Thymus (tissue), 11 donors: ENCODE measurements at regions not wholly inside any gene's neighbourhood (a gene's known extent, or its start where the extent isn't known, plus 50 kb on each side); places are given as distances from the start of the nearest gene placed in this dataset.

Source experiments
- DNase-seq, 9 donors: peaks; one replicate each; pipeline ENCODE4 v3.0.0-alpha.2; 2013; ENCODE audit warnings: low spot score in 9 of 9, low read depth in 6 of 9, missing footprints in 1 of 9
- H3K27ac ChIP-seq, 2 donors: one replicate each; pipeline ENCODE4 v1.5.1; 2013; ENCODE audit warnings: control low read depth in 1 of 2, low read depth in 1 of 2, low read length in 1 of 2, mild to moderate bottlenecking in 1 of 2, moderate library complexity in 1 of 2
- H3K27me3 ChIP-seq, 2 donors: one replicate each; pipeline ENCODE4 v1.5.1; 2013; ENCODE audit warnings: low read length in 1 of 2; ENCODE audit not compliant: control insufficient read depth in 2 of 2, insufficient read depth in 1 of 2
- H3K36me3 ChIP-seq, 2 donors: one replicate each; pipeline ENCODE4 v1.5.1; 2013; ENCODE audit warnings: low read length in 1 of 2, mild to moderate bottlenecking in 1 of 2, moderate library complexity in 1 of 2; ENCODE audit not compliant: control insufficient read depth in 2 of 2, insufficient read depth in 2 of 2
- H3K4me1 ChIP-seq, 2 donors: one replicate each; pipeline ENCODE4 v1.5.1; 2013; ENCODE audit warnings: low read length in 2 of 2; ENCODE audit not compliant: control insufficient read depth in 2 of 2, insufficient read depth in 2 of 2
- H3K4me3 ChIP-seq, 2 donors: one replicate each; pipeline ENCODE4 v1.5.1; 2013; ENCODE audit warnings: low read length in 2 of 2, control low read depth in 1 of 2, mild to moderate bottlenecking in 1 of 2
- H3K9me3 ChIP-seq, 2 donors: one replicate each; pipeline ENCODE4 v1.5.1; 2013; ENCODE audit warnings: low read length in 1 of 2, mild to moderate bottlenecking in 1 of 2; ENCODE audit not compliant: control insufficient read depth in 2 of 2, insufficient read depth in 1 of 2
- WGBS: extraction: QIAGEN DNeasy Blood & Tissue Kit; methylation state at CpG from one replicate; pipeline ENCODE4 v1.1.7; 2013; 5-methylcytosine and 5-hydroxymethylcytosine counted together
- donor health status: healthy.

- H3K4me1 ChIP-seq, result peaks cover 8 to 40% of the 10 kb centered on the region in 2 donors
- DNase-seq, result peak in 1 of 9 donors; percentile 45
- peak overlapping the region in 1 of 2 donors; percentile 69 for H3K27ac ChIP-seq
- no peak overlapping the region for H3K4me3 ChIP-seq
- no peaks in the 10 kb centered on the region for H3K27me3 ChIP-seq
- WGBS, result 32% methylated on average over 2 of the region's 2 CpGs
- H3K9me3 ChIP-seq, result peaks cover 0 to 5% of the 10 kb centered on the region in 2 donors
- no peaks in the 10 kb centered on the region for H3K36me3 ChIP-seq
These were observed 116.3 kb upstream of the C1GALT1C1 start for GRCh38 chrX:120746153-120746552.

- no peaks in the 10 kb centered on the region for H3K27me3 ChIP-seq
- H3K27ac ChIP-seq, result no peak overlapping the region
- H3K4me3 ChIP-seq, result no peak overlapping the region
- no peak for DNase-seq
- no peaks in the 10 kb centered on the region for H3K36me3 ChIP-seq
- H3K4me1 ChIP-seq, result peaks cover 5 to 22% of the 10 kb centered on the region in 2 donors
- 98% methylated on average over 5 of the region's 5 CpGs for WGBS
- peaks cover 0 to 5% of the 10 kb centered on the region in 2 donors for H3K9me3 ChIP-seq
These were observed 113.3 kb upstream of the C1GALT1C1 start for GRCh38 chrX:120742946-120743665.

GRCh38 chrX:120741452-120741851 lies 111.6 kb upstream of the C1GALT1C1 start:
- Histone ChIP-seq H3K9me3 (peaks cover 0 to 5% of the 10 kb centered on the region in 2 donors), H3K27ac (no peak overlapping the region), H3K4me3 (no peak overlapping the region), H3K4me1 (peaks cover 5 to 16% of the 10 kb centered on the region in 2 donors), H3K36me3 (no peaks in the 10 kb centered on the region), H3K27me3 (no peaks in the 10 kb centered on the region)
- 98% methylated on average over 3 of the region's 3 CpGs for WGBS
- no peak for DNase-seq

- Histone ChIP-seq H3K4me3 (no peak overlapping the region), H3K4me1 (peaks cover 5 to 11% of the 10 kb centered on the region in 2 donors), H3K27me3 (no peaks in the 10 kb centered on the region), H3K27ac (no peak overlapping the region), H3K36me3 (no peaks in the 10 kb centered on the region), H3K9me3 (peaks cover 0 to 3% of the 10 kb centered on the region in 2 donors)
- 98% methylated on average over 2 of the region's 2 CpGs for WGBS
- DNase-seq, result no peak
These were observed 110.2 kb upstream of the C1GALT1C1 start for GRCh38 chrX:120740072-120740471.

- H3K4me1 ChIP-seq, result peaks cover 5 to 14% of the 10 kb centered on the region in 2 donors
- H3K27me3 ChIP-seq, result no peaks in the 10 kb centered on the region
- H3K27ac ChIP-seq, result no peak overlapping the region
- no peaks in the 10 kb centered on the region for H3K9me3 ChIP-seq
- DNase-seq, result no peak
- H3K4me3 ChIP-seq, result no peak overlapping the region
- H3K36me3 ChIP-seq, result no peaks in the 10 kb centered on the region
These were observed 109.4 kb upstream of the C1GALT1C1 start for GRCh38 chrX:120739300-120739699.

GRCh38 chrX:120736989-120737388 lies 107.1 kb upstream of the C1GALT1C1 start:
- Histone ChIP-seq H3K4me3 (no peak overlapping the region), H3K27me3 (no peaks in the 10 kb centered on the region), H3K36me3 (no peaks in the 10 kb centered on the region), H3K9me3 (no peaks in the 10 kb centered on the region), H3K4me1 (peaks cover 5 to 11% of the 10 kb centered on the region in 2 donors), H3K27ac (no peak overlapping the region)
- DNase-seq, result no peak
- WGBS, result 100% methylated on average over 1 of the region's 1 CpG

GRCh38 chrX:120735966-120736365 lies 106.1 kb upstream of the C1GALT1C1 start:
- 99% methylated on average over 2 of the region's 2 CpGs for WGBS
- Histone ChIP-seq H3K27ac (no peak overlapping the region), H3K36me3 (no peaks in the 10 kb centered on the region), H3K4me1 (peaks cover 5 to 11% of the 10 kb centered on the region in 2 donors), H3K4me3 (no peak overlapping the region), H3K27me3 (no peaks in the 10 kb centered on the region), H3K9me3 (no peaks in the 10 kb centered on the region)
- DNase-seq, result no peak

- 98% methylated on average over 33 of the region's 33 CpGs for WGBS
- peaks cover 0 to 6% of the 10 kb centered on the region in 2 donors for H3K4me1 ChIP-seq
- H3K4me3 ChIP-seq, result no peak overlapping the region
- no peaks in the 10 kb centered on the region for H3K27me3 ChIP-seq
- no peak overlapping the region for H3K27ac ChIP-seq
- no peaks in the 10 kb centered on the region for H3K9me3 ChIP-seq
- no peak for DNase-seq
- no peaks in the 10 kb centered on the region for H3K36me3 ChIP-seq
These were observed 103.0 kb upstream of the C1GALT1C1 start for GRCh38 chrX:120732879-120733278.

GRCh38 chrX:120732461-120732860 lies 102.6 kb upstream of the C1GALT1C1 start:
- Histone ChIP-seq H3K9me3 (no peaks in the 10 kb centered on the region), H3K4me1 (peaks cover 0 to 6% of the 10 kb centered on the region in 2 donors), H3K27ac (no peak overlapping the region), H3K27me3 (no peaks in the 10 kb centered on the region), H3K4me3 (no peak overlapping the region), H3K36me3 (no peaks in the 10 kb centered on the region)
- WGBS, result 97% methylated on average over 7 of the region's 7 CpGs
- no peak for DNase-seq
